Mesodermal cell (in vitro differentiated cells): ENCODE measurements at regions not wholly inside any gene's neighbourhood (a gene's known extent, or its start where the extent isn't known, plus 50 kb on each side); places are given as distances from the start of the nearest gene placed in this dataset.

Experiments
- H3K27ac ChIP-seq: 2 replicates; pipeline ENCODE4 v1.7.0; 2013; ENCODE audit warnings: mild to moderate bottlenecking, low read depth, low read length, moderate library complexity; ENCODE audit not compliant: severe bottlenecking
- H3K36me3 ChIP-seq: 2 replicates; pipeline ENCODE4 v1.7.1; 2013; ENCODE audit warnings: mild to moderate bottlenecking, low read length, moderate library complexity; ENCODE audit not compliant: control insufficient read depth, insufficient read depth
- H3K4me1 ChIP-seq: one replicate; pipeline ENCODE4 v1.7.1; 2013; ENCODE audit warnings: mild to moderate bottlenecking, low read length; ENCODE audit not compliant: insufficient read depth, control insufficient read depth, poor library complexity, severe bottlenecking
- H3K4me3 ChIP-seq: 2 replicates; pipeline ENCODE4 v1.7.0; 2013; ENCODE audit warnings: low read length, control low read depth, mild to moderate bottlenecking; ENCODE audit not compliant: insufficient read depth, poor library complexity, severe bottlenecking; ENCODE audit errors: extremely low read depth
- H3K9me3 ChIP-seq: 2 replicates; pipeline ENCODE4 v1.7.1; 2013; ENCODE audit warnings: mild to moderate bottlenecking, low read length, moderate library complexity; ENCODE audit not compliant: control insufficient read depth
- WGBS, 2 experiments: methylation state at CpG; one replicate each; pipeline ENCODE4 v1.1.5; 2013; ENCODE audit warnings: missing lambda C conversion rate in 2 of 2; ENCODE audit not compliant: insufficient coverage in 2 of 2; 5-methylcytosine and 5-hydroxymethylcytosine counted together

DNA sequence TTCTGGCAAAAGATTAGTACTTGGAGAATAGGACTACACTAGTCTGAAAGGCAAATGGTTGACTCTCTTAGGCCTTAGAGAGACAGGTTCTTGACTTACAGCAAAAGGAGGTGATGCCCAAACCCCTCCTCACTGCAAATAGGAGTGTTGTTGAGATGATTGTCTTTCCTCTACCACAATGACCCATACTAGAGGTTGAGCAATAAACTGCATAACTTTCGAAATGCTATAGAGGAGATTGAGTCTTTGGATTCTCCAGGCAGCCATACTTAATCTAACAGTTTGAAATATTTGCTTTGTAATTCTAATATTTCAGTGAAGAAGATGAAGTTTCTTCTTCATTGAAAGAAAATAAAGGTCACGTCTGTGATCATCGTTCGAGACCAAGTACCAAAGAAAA lies 498.5 kb upstream of the GBE1 start:
- 72 to 80% methylated on average over 3 of the region's 4 CpGs for WGBS, 2 experiments
- H3K4me1 ChIP-seq: no peaks in the 10 kb centered on the region
- no peaks in the 10 kb centered on the region for H3K36me3 ChIP-seq
- no peak overlapping the region for H3K27ac ChIP-seq
- H3K4me3 ChIP-seq: no peak overlapping the region
- no peaks in the 10 kb centered on the region for H3K9me3 ChIP-seq

- 80 to 89% methylated on average over 1 of the region's 4 CpGs for WGBS, 2 experiments
- Histone ChIP-seq H3K4me1 (no peaks in the 10 kb centered on the region), H3K36me3 (no peaks in the 10 kb centered on the region), H3K4me3 (no peak overlapping the region), H3K9me3 (no peaks in the 10 kb centered on the region), H3K27ac (no peak overlapping the region)
Measured at GRCh38 chr3:82240322-82240721, 478.9 kb upstream of the GBE1 start.

DNA sequence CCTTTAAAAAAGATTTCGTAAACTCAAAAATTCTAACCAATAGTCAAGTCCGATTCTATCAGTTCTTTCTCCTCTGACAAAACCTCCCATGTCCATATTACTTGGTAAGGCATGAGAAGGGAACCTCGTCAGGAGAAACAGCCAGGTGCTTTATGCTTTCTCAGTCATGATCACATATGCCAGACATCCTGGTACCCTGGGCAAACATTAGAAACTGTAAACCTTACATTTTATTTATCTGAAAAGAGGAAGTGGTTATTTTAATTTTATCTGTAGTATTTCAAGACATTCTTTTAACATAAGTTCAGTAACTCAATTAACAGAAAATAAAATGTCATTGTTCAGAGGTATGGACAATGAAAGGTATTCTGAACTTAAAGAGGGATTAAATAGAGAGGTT lies 474.8 kb upstream of the GBE1 start:
- no peak overlapping the region for H3K27ac ChIP-seq
- H3K9me3 ChIP-seq: no peaks in the 10 kb centered on the region
- WGBS, 2 experiments: 57% methylated on average over 1 of the region's 3 CpGs; no CpG with 5 or more reads in 1 of the 2 experiments
- no peaks in the 10 kb centered on the region for H3K36me3 ChIP-seq
- no peak overlapping the region for H3K4me3 ChIP-seq
- no peaks in the 10 kb centered on the region for H3K4me1 ChIP-seq

DNA sequence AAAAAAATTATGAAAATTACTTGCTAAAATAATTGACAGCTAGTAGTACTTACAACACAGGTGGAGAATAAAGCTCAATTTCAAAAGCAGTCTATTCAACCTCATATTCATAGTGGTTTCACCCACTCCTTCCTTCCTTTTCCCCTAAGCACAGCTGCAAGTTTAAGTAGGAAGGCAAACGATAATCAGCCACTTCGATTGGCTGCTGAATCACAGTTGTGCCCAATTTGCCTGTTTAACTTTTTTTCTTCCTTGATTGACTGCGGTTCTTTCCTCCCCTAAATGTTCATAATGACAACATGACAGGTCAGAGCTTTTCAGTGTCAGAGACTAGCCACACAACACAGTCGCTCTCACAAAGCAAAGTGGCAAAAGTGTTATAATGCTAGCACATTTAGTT lies 468.0 kb upstream of the GBE1 start:
- WGBS, 2 experiments: 83 to 100% methylated on average over 3 of the region's 4 CpGs
- no peak overlapping the region for H3K27ac ChIP-seq
- H3K4me3 ChIP-seq: no peak overlapping the region

GRCh38 chr3:82224661-82225060 lies 463.2 kb upstream of the GBE1 start:
- H3K4me3 ChIP-seq: no peak overlapping the region
- H3K9me3 ChIP-seq: no peaks in the 10 kb centered on the region
- no peaks in the 10 kb centered on the region for H3K36me3 ChIP-seq
- WGBS, 2 experiments: 83 to 90% methylated on average over 2 of the region's 4 CpGs
- H3K4me1 ChIP-seq: no peaks in the 10 kb centered on the region
- no peak overlapping the region for H3K27ac ChIP-seq

More for the DNA sequence above, 468.0 kb upstream of the GBE1 start:
- Histone ChIP-seq H3K36me3 (no peaks in the 10 kb centered on the region), H3K9me3 (no peaks in the 10 kb centered on the region), H3K4me1 (no peaks in the 10 kb centered on the region)

GRCh38 chr3:82222401-82222800 lies 461.0 kb upstream of the GBE1 start:
- Histone ChIP-seq H3K27ac (no peak overlapping the region), H3K9me3 (no peaks in the 10 kb centered on the region), H3K4me1 (no peaks in the 10 kb centered on the region), H3K4me3 (no peak overlapping the region), H3K36me3 (no peaks in the 10 kb centered on the region)
- 100% methylated on average over 1 of the region's 1 CpG for WGBS, 2 experiments

DNA sequence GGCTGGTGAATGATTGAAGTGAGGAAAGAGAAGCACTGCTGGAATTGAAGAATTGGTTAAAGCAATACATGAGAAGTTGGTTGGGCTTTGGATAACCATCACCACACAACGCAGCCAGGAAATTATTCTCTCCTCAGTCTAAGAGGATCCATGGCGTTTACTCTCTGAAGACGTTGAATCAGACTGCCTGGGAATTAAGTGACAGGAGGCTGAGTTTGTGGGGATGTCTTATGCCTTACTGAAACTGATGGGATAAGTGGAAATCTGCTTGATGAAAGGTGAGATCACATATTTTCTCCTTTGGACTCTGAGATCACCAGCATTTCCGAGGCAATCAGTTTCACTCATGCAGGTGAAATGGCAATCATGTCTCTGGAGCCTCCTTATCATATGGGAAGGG lies 456.1 kb upstream of the GBE1 start:
- Histone ChIP-seq H3K4me3 (no peak overlapping the region), H3K4me1 (no peaks in the 10 kb centered on the region), H3K27ac (no peak overlapping the region), H3K36me3 (no peaks in the 10 kb centered on the region), H3K9me3 (no peaks in the 10 kb centered on the region)
- 71% methylated on average over 2 of the region's 4 CpGs; no CpG with 5 or more reads in 1 of the 2 experiments for WGBS, 2 experiments

DNA sequence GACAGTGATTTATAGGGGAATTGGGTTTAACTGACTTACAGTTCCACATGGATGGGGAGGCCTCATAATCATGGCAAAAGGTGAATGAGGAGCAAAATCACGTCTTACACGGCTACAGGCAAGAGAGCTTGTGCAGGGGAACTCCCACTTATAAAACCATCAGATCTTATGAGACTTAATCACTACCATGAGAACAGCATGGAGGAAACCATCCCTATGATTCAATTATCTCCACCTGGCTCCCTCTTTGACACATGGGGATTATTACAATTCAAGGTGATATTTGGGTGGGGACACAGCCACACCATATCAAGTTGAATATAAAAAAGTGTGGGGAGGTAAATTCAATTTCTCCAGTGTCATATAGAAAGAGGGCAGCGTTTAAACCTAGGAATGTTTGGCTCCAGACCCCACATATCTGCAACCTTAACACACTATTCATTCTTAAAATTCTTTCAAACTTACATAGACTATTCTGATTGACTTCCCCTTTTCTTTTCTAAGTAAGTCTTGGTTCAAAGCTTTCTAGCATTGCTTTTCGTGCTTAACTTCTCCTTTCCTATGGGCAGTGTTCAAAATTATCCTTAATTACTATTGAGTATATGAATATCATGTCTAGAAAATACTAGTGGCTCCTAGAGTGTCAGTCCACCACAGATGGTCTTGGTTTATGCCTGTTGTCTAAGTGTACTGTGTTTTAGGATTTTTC lies 446.7 kb upstream of the GBE1 start:
- Histone ChIP-seq H3K4me3 (no peak overlapping the region), H3K4me1 (no peaks in the 10 kb centered on the region), H3K9me3 (no peaks in the 10 kb centered on the region), H3K27ac (no peak overlapping the region), H3K36me3 (no peaks in the 10 kb centered on the region)
- WGBS, 2 experiments: 93 to 100% methylated on average over 2 of the region's 4 CpGs

- Histone ChIP-seq H3K36me3 (no peaks in the 10 kb centered on the region), H3K27ac (no peak overlapping the region), H3K4me3 (no peak overlapping the region), H3K9me3 (no peaks in the 10 kb centered on the region), H3K4me1 (no peaks in the 10 kb centered on the region)
- 73 to 83% methylated on average over 2 to 3 of the region's 5 CpGs for WGBS, 2 experiments
Measured at GRCh38 chr3:82202269-82202668, 440.8 kb upstream of the GBE1 start.

DNA sequence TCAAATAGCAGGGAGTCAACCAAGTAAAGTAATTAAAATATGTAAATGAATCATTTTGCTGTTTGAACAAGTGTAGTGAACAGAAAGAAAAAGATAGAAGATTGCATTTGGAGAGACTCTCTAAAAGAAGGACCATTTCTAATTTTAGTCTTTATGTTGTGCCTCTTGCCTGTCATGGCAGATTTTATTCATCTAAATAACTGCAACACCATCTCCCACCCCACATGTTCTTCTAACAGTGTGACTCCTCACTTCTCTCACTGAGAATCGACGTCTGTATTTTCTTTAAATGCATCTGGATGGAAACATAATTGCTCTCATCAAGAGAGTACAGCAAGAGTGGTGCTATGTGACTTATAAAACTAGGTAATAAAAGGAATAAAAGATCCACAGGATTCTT lies 439.9 kb upstream of the GBE1 start:
- no peak overlapping the region for H3K4me3 ChIP-seq
- no peaks in the 10 kb centered on the region for H3K4me1 ChIP-seq
- H3K36me3 ChIP-seq: no peaks in the 10 kb centered on the region
- H3K9me3 ChIP-seq: no peaks in the 10 kb centered on the region
- H3K27ac ChIP-seq: no peak overlapping the region
- WGBS, 2 experiments: no CpG with 5 or more reads among the region's 2 CpGs

DNA sequence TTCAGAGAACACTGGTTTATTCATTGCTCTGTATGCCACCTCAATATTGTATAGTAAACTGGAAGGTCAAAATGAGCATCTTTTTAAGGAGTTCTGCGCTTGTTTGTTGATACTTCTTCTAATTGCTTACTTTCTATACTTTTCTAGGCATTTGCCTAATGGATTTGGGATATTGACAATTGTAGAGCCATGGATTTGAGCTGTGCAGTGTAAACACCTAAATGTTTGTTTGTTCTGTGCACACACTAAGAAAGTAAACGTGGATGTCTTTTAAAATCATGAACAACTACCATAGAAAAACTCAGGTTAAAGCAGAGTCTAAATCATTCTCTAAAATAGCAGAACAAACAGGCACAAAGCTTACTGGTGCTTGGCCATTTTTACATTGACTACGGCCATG lies 436.6 kb upstream of the GBE1 start:
- 94 to 100% methylated on average over 1 to 2 of the region's 3 CpGs for WGBS, 2 experiments
- Histone ChIP-seq H3K27ac (no peak overlapping the region), H3K4me3 (no peak overlapping the region), H3K36me3 (no peaks in the 10 kb centered on the region), H3K4me1 (no peaks in the 10 kb centered on the region), H3K9me3 (no peaks in the 10 kb centered on the region)
